ENCODE measurements at regions not wholly inside any gene's neighbourhood (a gene's known extent, or its start where the extent isn't known, plus 50 kb on each side); places are given as distances from the start of the nearest gene placed in this dataset.

- Histone ChIP-seq H3K27me3 (no peaks in the 10 kb centered on the region), H3K9me3 (no peaks in the 10 kb centered on the region), H3K27ac (no peak overlapping the region), H3K36me3 (ENCODE audit: low read depth, missing control alignments) (no peaks in the 10 kb centered on the region), H3K4me1 (no peaks in the 10 kb centered on the region), H3K4me3 (no peak overlapping the region)
- WGBS, 2 donors = 73 to 80% methylated on average over 5 of the region's 5 CpGs
- intact Hi-C loops (cut with DNase I; ENCODE audit: low total_unique reads) = no loop called here
- TF ChIP-seq POLR2A (IDR thresholded peaks at IDR 0.05) (no peak), CTCF (IDR thresholded peaks at IDR 0.05) (no peak)
- no peak for DNase-seq
Measured at GRCh38 chr17:33560165-33560564, 267.1 kb upstream of the ASIC2 start.

GRCh38 chr17:33560871-33561270, 267.8 kb upstream of the ASIC2 start:
- Histone ChIP-seq H3K27ac (no peak overlapping the region), H3K9me3 (no peaks in the 10 kb centered on the region), H3K27me3 (no peaks in the 10 kb centered on the region), H3K4me1 (no peaks in the 10 kb centered on the region), H3K4me3 (no peak overlapping the region), H3K36me3 (ENCODE audit: low read depth, missing control alignments) (no peaks in the 10 kb centered on the region)
- no peak for DNase-seq
- TF ChIP-seq POLR2A (IDR thresholded peaks at IDR 0.05) = no peak
- no peak for TF ChIP-seq CTCF (IDR thresholded peaks at IDR 0.05)
- intact Hi-C loops (cut with DNase I; ENCODE audit: low total_unique reads) = no loop called here
- 76 to 81% methylated on average over 3 of the region's 3 CpGs for WGBS, 2 donors

GRCh38 chr17:33561569-33562334, 268.7 kb upstream of the ASIC2 start:
- H3K27me3 ChIP-seq = no peaks in the 10 kb centered on the region
- no peaks in the 10 kb centered on the region for H3K4me1 ChIP-seq
- H3K4me3 ChIP-seq = no peak overlapping the region
- H3K27ac ChIP-seq = no peak overlapping the region
- 57 to 74% methylated on average over 11 of the region's 11 CpGs for WGBS, 2 donors
- no peaks in the 10 kb centered on the region for H3K36me3 ChIP-seq (ENCODE audit: low read depth, missing control alignments)
- TF ChIP-seq POLR2A (IDR thresholded peaks at IDR 0.05) (no peak), CTCF (IDR thresholded peaks at IDR 0.05) (no peak)
- H3K9me3 ChIP-seq = no peaks in the 10 kb centered on the region
- intact Hi-C loops (cut with DNase I; ENCODE audit: low total_unique reads) = no loop called here
- no peak for DNase-seq

- intact Hi-C loops (cut with DNase I; ENCODE audit: low total_unique reads) = no loop called here
- no peaks in the 10 kb centered on the region for H3K9me3 ChIP-seq
- no peaks in the 10 kb centered on the region for H3K4me1 ChIP-seq
- no peaks in the 10 kb centered on the region for H3K36me3 ChIP-seq (ENCODE audit: low read depth, missing control alignments)
- no peak overlapping the region for H3K4me3 ChIP-seq
- TF ChIP-seq POLR2A (IDR thresholded peaks at IDR 0.05) (no peak), CTCF (IDR thresholded peaks at IDR 0.05) (no peak)
- no peak for DNase-seq
- 67 to 88% methylated on average over 1 of the region's 1 CpG for WGBS, 2 donors
- H3K27ac ChIP-seq = no peak overlapping the region
- H3K27me3 ChIP-seq = no peaks in the 10 kb centered on the region
Measured at GRCh38 chr17:33562792-33563191, 269.7 kb upstream of the ASIC2 start.

- intact Hi-C loops (cut with DNase I; ENCODE audit: low total_unique reads) = no loop called here
- H3K27ac ChIP-seq = no peak overlapping the region
- 47 to 64% methylated on average over 3 of the region's 3 CpGs for WGBS, 2 donors
- TF ChIP-seq POLR2A (IDR thresholded peaks at IDR 0.05) = no peak
- TF ChIP-seq CTCF (IDR thresholded peaks at IDR 0.05) = no peak
- H3K4me3 ChIP-seq = no peak overlapping the region
- no peaks in the 10 kb centered on the region for H3K4me1 ChIP-seq
- no peaks in the 10 kb centered on the region for H3K36me3 ChIP-seq (ENCODE audit: low read depth, missing control alignments)
- DNase-seq = no peak
- H3K27me3 ChIP-seq = no peaks in the 10 kb centered on the region
- H3K9me3 ChIP-seq = no peaks in the 10 kb centered on the region
Measured at GRCh38 chr17:33564146-33564545, 271.1 kb upstream of the ASIC2 start.

Data from testis (tissue), 2 donors.